Endodermal cell (in vitro differentiated cells): ENCODE measurements at regions not wholly inside any gene's neighbourhood (a gene's known extent, or its start where the extent isn't known, plus 50 kb on each side); places are given as distances from the start of the nearest gene placed in this dataset.

Experiments used
- DNase-seq: peaks from one replicate; pipeline ENCODE4 v3.0.0-alpha.2; 2017
- H3K27ac ChIP-seq: 2 replicates; pipeline ENCODE4 v1.5.1; 2013; ENCODE audit warnings: mild to moderate bottlenecking, low read depth, low read length, moderate library complexity
- H3K27me3 ChIP-seq: 2 replicates; pipeline ENCODE4 v1.6.1; 2013; ENCODE audit warnings: mild to moderate bottlenecking, low read length, moderate library complexity; ENCODE audit not compliant: insufficient read depth, control insufficient read depth, poor library complexity, severe bottlenecking
- H3K36me3 ChIP-seq: 2 replicates; pipeline ENCODE4 v1.7.0; 2013; ENCODE audit warnings: mild to moderate bottlenecking, low read length, moderate library complexity; ENCODE audit not compliant: control insufficient read depth, insufficient read depth
- H3K4me1 ChIP-seq: one replicate; pipeline ENCODE4 v1.7.0; 2013; ENCODE audit warnings: low read length; ENCODE audit not compliant: control insufficient read depth, insufficient read depth
- H3K4me3 ChIP-seq: 2 replicates; pipeline ENCODE4 v1.5.1; 2013; ENCODE audit warnings: mild to moderate bottlenecking, low read length, moderate library complexity
- H3K9ac ChIP-seq: 2 replicates; pipeline ENCODE4 v1.6.1; 2013; ENCODE audit warnings: mild to moderate bottlenecking, low read length, moderate library complexity; ENCODE audit not compliant: poor library complexity, severe bottlenecking; ENCODE audit errors: extremely low read depth
- H3K9me3 ChIP-seq: 2 replicates; pipeline ENCODE4 v1.6.1; 2013; ENCODE audit warnings: mild to moderate bottlenecking, low read length, moderate library complexity; ENCODE audit not compliant: control insufficient read depth
- H3K27ac Mint-ChIP-seq: 2 replicates; pipeline ENCODE4 v1.8.0; 2020; ENCODE audit warnings: mixed read lengths
- H3K27me3 Mint-ChIP-seq: 2 replicates; pipeline ENCODE4 v1.8.0; 2021; ENCODE audit warnings: mild to moderate bottlenecking, mixed read lengths; ENCODE audit not compliant: insufficient read depth
- H3K36me3 Mint-ChIP-seq: 2 replicates; pipeline ENCODE4 v1.8.0; 2020; ENCODE audit warnings: low read depth, mixed read lengths
- H3K4me1 Mint-ChIP-seq: 2 replicates; pipeline ENCODE4 v1.8.0; 2020; ENCODE audit warnings: mixed read lengths
- H3K4me3 Mint-ChIP-seq: 2 replicates; pipeline ENCODE4 v1.8.0; 2020; ENCODE audit warnings: mild to moderate bottlenecking, moderate library complexity, mixed read lengths
- H3K9me3 Mint-ChIP-seq: 2 replicates; pipeline ENCODE4 v1.8.0; 2020; ENCODE audit warnings: mild to moderate bottlenecking, mixed read lengths
- CTCF ChIP-seq: fragments of 200-600 bp; sonication (generic); conservative IDR thresholded peaks from 2 replicates; pipeline ENCODE4 v1.5.0; 2021; ENCODE audit warnings: antibody characterized with exemption, mild to moderate bottlenecking
- WGBS, 2 experiments: methylation state at CpG; one replicate each; pipeline versions ENCODE4 v1.1.5 to v1.1.7; 2013; ENCODE audit warnings: missing lambda C conversion rate in 2 of 2, mixed read lengths in 1 of 2; ENCODE audit not compliant: insufficient coverage in 1 of 2, insufficient read length in 1 of 2; 5-methylcytosine and 5-hydroxymethylcytosine counted together

- no peak for DNase-seq
- WGBS, 2 experiments, result 88 to 93% methylated on average over 8 to 16 of the region's 16 CpGs
- Histone ChIP-seq H3K9ac (no peak overlapping the region), H3K36me3 (no peaks in the 10 kb centered on the region), H3K4me1 (no peaks in the 10 kb centered on the region), H3K27ac (no peak overlapping the region), H3K9me3 (no peaks in the 10 kb centered on the region), H3K4me3 (no peak overlapping the region), H3K27me3 (no peaks in the 10 kb centered on the region)
- H3K27ac Mint-ChIP-seq, result no peak overlapping the region
- H3K36me3 Mint-ChIP-seq, result no peaks in the 10 kb centered on the region
- H3K27me3 Mint-ChIP-seq, result peaks cover 17% of the 10 kb centered on the region
- H3K4me3 Mint-ChIP-seq, result no peak overlapping the region
- H3K4me1 Mint-ChIP-seq, result no peaks in the 10 kb centered on the region
- TF ChIP-seq CTCF, result no peak
- no peaks in the 10 kb centered on the region for H3K9me3 Mint-ChIP-seq
Measured at GRCh38 chr7:35530124-35531109, 164.5 kb downstream of the HERPUD2 start.

GRCh38 chr7:35529713-35530112 lies 165.2 kb downstream of the HERPUD2 start:
- no peaks in the 10 kb centered on the region for H3K9me3 ChIP-seq
- H3K27ac ChIP-seq, result no peak overlapping the region
- no peak overlapping the region for H3K4me3 Mint-ChIP-seq
- H3K9ac ChIP-seq, result no peak overlapping the region
- H3K4me1 ChIP-seq, result no peaks in the 10 kb centered on the region
- no peaks in the 10 kb centered on the region for H3K27me3 ChIP-seq
- H3K27me3 Mint-ChIP-seq, result peaks cover 17% of the 10 kb centered on the region
- no peaks in the 10 kb centered on the region for H3K9me3 Mint-ChIP-seq
- WGBS, 2 experiments, result 89 to 90% methylated on average over 5 to 6 of the region's 6 CpGs
- no peak overlapping the region for H3K27ac Mint-ChIP-seq
- H3K4me3 ChIP-seq, result no peak overlapping the region
- no peaks in the 10 kb centered on the region for H3K4me1 Mint-ChIP-seq
- no peaks in the 10 kb centered on the region for H3K36me3 ChIP-seq
- no peaks in the 10 kb centered on the region for H3K36me3 Mint-ChIP-seq
- no peak for DNase-seq
- TF ChIP-seq CTCF, result no peak

GRCh38 chr7:35528381-35528977 lies 166.5 kb downstream of the HERPUD2 start:
- Mint-ChIP-seq H3K36me3 (no peaks in the 10 kb centered on the region), H3K9me3 (no peaks in the 10 kb centered on the region), H3K27ac (no peak overlapping the region), H3K27me3 (peaks cover 21% of the 10 kb centered on the region), H3K4me3 (no peak overlapping the region), H3K4me1 (no peaks in the 10 kb centered on the region)
- Histone ChIP-seq H3K9ac (no peak overlapping the region), H3K27me3 (peaks cover 5% of the 10 kb centered on the region), H3K36me3 (no peaks in the 10 kb centered on the region), H3K27ac (no peak overlapping the region), H3K4me1 (no peaks in the 10 kb centered on the region), H3K9me3 (no peaks in the 10 kb centered on the region), H3K4me3 (no peak overlapping the region)
- no peak for DNase-seq
- TF ChIP-seq CTCF, result no peak
- 85 to 94% methylated on average over 6 to 8 of the region's 8 CpGs for WGBS, 2 experiments
